ENCODE measurements at regions not wholly inside any gene's neighbourhood (a gene's known extent, or its start where the extent isn't known, plus 50 kb on each side); places are given as distances from the start of the nearest gene placed in this dataset.

- TF ChIP-seq SMAD1 (CRISPR knock-in tag; IDR thresholded peaks at IDR 0.05; ENCODE audit: borderline replicate concordance, low read depth) (no peak), GPN1 (CRISPR knock-in tag; IDR thresholded peaks at IDR 0.05; ENCODE audit: borderline replicate concordance) (no peak), MAX (IDR thresholded peaks at IDR 0.05) (no peak), ZNF230 (CRISPR knock-in tag; IDR thresholded peaks at IDR 0.05) (no peak), RORA (CRISPR knock-in tag; IDR thresholded peaks at IDR 0.05) (no peak), ZNF496 (CRISPR knock-in tag; IDR thresholded peaks at IDR 0.05; ENCODE audit: insufficient replicate concordance) (no peak), HNRNPUL1 (IDR thresholded peaks at IDR 0.05; ENCODE audit: low read depth, low read length) (no peak), HMG20A (CRISPR knock-in tag; IDR thresholded peaks at IDR 0.05; ENCODE audit: borderline replicate concordance) (no peak)
Observed at GRCh38 chr5:82336959-82337351, 58.8 kb upstream of the RPS23 start (continued).

GRCh38 chr5:82336226-82336958 lies 58.2 kb upstream of the RPS23 start:
- no peak overlapping the region for H3K4me2 ChIP-seq (ENCODE audit: low read depth, low read length)
- peaks cover 11% of the 10 kb centered on the region for H3K4me1 ChIP-seq (ENCODE audit: insufficient read depth, low read length)
- in situ Hi-C loops (cut with HindIII; ENCODE audit: extremely low pct_ligation_motif_present, low pct_unique_long_range_greater_than_20kb) (no loop called here), intact Hi-C loops (cut with micrococcal nuclease; ENCODE audit: unreplicated experiment) (no loop called here)
- no peak for FAIRE-seq
- no peak for ATAC-seq
- CTCF ChIA-PET (ENCODE audit: low intra/inter-chr PET ratio, low total read pairs): no interaction called here
- H4K20me1 ChIP-seq (ENCODE audit: insufficient read depth, low read length): no peaks in the 10 kb centered on the region
- H3K4me3 ChIP-seq (replicated peaks in 1 of 3; ENCODE audit: insufficient read depth in 1 of 3, low read depth in 2 of 3, low read length in 3 of 3): no peak overlapping the region
- no peaks in the 10 kb centered on the region for H3K79me2 ChIP-seq (ENCODE audit: insufficient read depth, low read length)
- BruUV-seq (replicated peaks): no TSS peak
- H3K9ac ChIP-seq (ENCODE audit: insufficient read depth, low read depth, low read length): no peak overlapping the region
- H2AFZ ChIP-seq (ENCODE audit: low read length): no peak overlapping the region
- H3K9me3 ChIP-seq (ENCODE audit: low read length): no peaks in the 10 kb centered on the region
- POLR2A ChIA-PET: no interaction called here
- peaks cover 2 to 5% of the 10 kb centered on the region in 2 experiments; a peak in 3 of 5 replicates for H3K27me3 ChIP-seq (ENCODE audit: control insufficient read depth in 1 of 2, insufficient read depth in 2 of 2, low read length in 2 of 2)
- TF ChIP-seq PAWR (CRISPR knock-in tag; IDR thresholded peaks at IDR 0.05; ENCODE audit: borderline replicate concordance) (no peak), ZNF234 (CRISPR knock-in tag; conservative IDR thresholded peaks at IDR 0.05) (no peak), ERF (CRISPR knock-in tag; IDR thresholded peaks at IDR 0.05) (no peak), ZNF629 (CRISPR knock-in tag; conservative IDR thresholded peaks at IDR 0.05) (no peak), ATF5 (CRISPR knock-in tag; IDR thresholded peaks at IDR 0.05; ENCODE audit: low read depth) (no peak), ZNF605 (CRISPR knock-in tag; IDR thresholded peaks at IDR 0.05) (no peak), ZNF276 (CRISPR knock-in tag; IDR thresholded peaks at IDR 0.05; ENCODE audit: low read depth) (no peak), ZNF607 (CRISPR knock-in tag; IDR thresholded peaks at IDR 0.05; ENCODE audit: borderline replicate concordance) (no peak)
- 68% methylated on average over 3 of the region's 3 CpGs for WGBS (ENCODE audit: low lambda C conversion rate)
- no peak overlapping the region for H3K27ac ChIP-seq (ENCODE audit: extremely low read length, insufficient read depth, low read length)
- no peaks in the 10 kb centered on the region for H3K36me3 ChIP-seq (replicated peaks in 1 of 2; ENCODE audit: control insufficient read depth in 1 of 2, insufficient read depth in 2 of 2, low read length in 2 of 2)
- DNase-seq (ENCODE audit: low spot score): no peak

Data from HepG2 (cell line).